HG03575 (cell line): ENCODE measurements at regions not wholly inside any gene's neighbourhood (a gene's known extent, or its start where the extent isn't known, plus 50 kb on each side); places are given as distances from the start of the nearest gene placed in this dataset.

ENCODE experiments used
- ATAC-seq: cut with Tn5 transposase; IDR thresholded peaks from one replicate; pipeline ENCODE4 v1.9.1; 2021; ENCODE audit not compliant: unreplicated experiment, insufficient number of reproducible peaks, low FRiP score; ENCODE audit errors: extremely low read depth

- ATAC-seq, result no peak
Observed at GRCh38 chr10:131848741-131849590, 51.8 kb upstream of the PPP2R2D start.

GRCh38 chr10:131849591-131850382 lies 51.0 kb upstream of the PPP2R2D start:
- no peak for ATAC-seq

- no peak for ATAC-seq
Observed at GRCh38 chr10:131850383-131850870, 50.4 kb upstream of the PPP2R2D start.
